GM06990 (cell line): ENCODE measurements at regions not wholly inside any gene's neighbourhood (a gene's known extent, or its start where the extent isn't known, plus 50 kb on each side); places are given as distances from the start of the nearest gene placed in this dataset.

Experiments
- DNase-seq: peaks from one replicate; pipeline ENCODE4 v3.0.0-alpha.2; 2011; ENCODE audit not compliant: insufficient read length; ENCODE audit errors: extremely low read depth
- H3K27me3 ChIP-seq: replicated peaks from 2 replicates; pipeline ENCODE4 v1.6.0; 2011; ENCODE audit warnings: low read length; ENCODE audit not compliant: control insufficient read depth, insufficient read depth
- H3K36me3 ChIP-seq: 2 replicates; pipeline ENCODE4 v1.5.1; 2011; ENCODE audit warnings: low read length; ENCODE audit not compliant: control insufficient read depth, insufficient read depth
- H3K4me3 ChIP-seq: replicated peaks from 2 replicates; pipeline ENCODE4 v1.5.1; 2011; ENCODE audit warnings: low read depth, mild to moderate bottlenecking, control low read depth, low read length
- TF ChIP-seq, protein P1 (sequence below): IDR thresholded peaks from 2 replicates; pipeline ENCODE4 v1.5.1; 2011; ENCODE audit warnings: low read length, control low read depth, mild to moderate bottlenecking, inconsistent platforms; ENCODE audit not compliant: insufficient read depth, poor library complexity, severe bottlenecking

DNA sequence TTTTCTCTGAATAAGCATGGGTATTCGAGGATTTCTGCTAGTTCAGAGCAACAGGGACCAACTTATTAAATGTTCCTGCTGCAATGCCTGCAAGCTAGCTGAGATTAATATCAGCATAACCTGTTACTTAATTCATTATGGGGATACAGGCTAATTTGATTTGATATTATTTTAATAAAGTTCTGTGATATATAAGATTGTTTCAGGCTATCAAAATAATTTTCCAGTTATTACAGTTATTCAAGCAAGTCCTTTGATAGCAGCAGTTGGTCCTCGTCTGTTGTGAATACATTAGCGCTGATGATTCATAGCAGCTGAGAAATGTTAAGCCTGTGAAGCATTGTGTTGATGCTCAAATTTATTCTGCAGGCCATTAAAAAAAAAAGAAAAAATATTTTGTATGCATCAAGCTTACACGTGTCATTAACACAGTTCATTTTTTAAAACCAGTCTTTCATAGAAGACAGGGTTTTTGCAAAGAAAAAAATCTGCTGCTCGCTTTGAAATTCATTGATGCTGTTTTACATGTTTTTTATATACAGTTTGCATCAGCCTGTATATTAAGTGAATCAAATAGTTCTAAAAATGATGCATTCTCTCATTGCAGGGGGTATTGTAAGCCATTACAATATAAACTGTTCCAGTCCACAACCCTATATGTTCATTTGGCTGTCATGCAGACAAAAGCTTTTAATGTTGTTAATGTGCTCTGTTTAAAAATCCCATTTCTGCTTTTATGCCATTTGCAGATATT, 482.5 kb downstream of the BCL11A start:
- no peak for DNase-seq
- H3K4me3 ChIP-seq: no peak overlapping the region
- no peaks in the 10 kb centered on the region for H3K36me3 ChIP-seq
- TF ChIP-seq, protein P1, sequence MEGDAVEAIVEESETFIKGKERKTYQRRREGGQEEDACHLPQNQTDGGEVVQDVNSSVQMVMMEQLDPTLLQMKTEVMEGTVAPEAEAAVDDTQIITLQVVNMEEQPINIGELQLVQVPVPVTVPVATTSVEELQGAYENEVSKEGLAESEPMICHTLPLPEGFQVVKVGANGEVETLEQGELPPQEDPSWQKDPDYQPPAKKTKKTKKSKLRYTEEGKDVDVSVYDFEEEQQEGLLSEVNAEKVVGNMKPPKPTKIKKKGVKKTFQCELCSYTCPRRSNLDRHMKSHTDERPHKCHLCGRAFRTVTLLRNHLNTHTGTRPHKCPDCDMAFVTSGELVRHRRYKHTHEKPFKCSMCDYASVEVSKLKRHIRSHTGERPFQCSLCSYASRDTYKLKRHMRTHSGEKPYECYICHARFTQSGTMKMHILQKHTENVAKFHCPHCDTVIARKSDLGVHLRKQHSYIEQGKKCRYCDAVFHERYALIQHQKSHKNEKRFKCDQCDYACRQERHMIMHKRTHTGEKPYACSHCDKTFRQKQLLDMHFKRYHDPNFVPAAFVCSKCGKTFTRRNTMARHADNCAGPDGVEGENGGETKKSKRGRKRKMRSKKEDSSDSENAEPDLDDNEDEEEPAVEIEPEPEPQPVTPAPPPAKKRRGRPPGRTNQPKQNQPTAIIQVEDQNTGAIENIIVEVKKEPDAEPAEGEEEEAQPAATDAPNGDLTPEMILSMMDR: no peak
- H3K27me3 ChIP-seq: no peaks in the 10 kb centered on the region; the same call in 1 of the 2 replicates

GRCh38 chr2:60070196-60070595, 483.3 kb downstream of the BCL11A start:
- Histone ChIP-seq H3K4me3 (no peak overlapping the region), H3K36me3 (no peaks in the 10 kb centered on the region), H3K27me3 (no peaks in the 10 kb centered on the region; the same call in 1 of the 2 replicates)
- no peak for DNase-seq
- TF ChIP-seq, protein P1: no peak

- no peak overlapping the region for H3K4me3 ChIP-seq
- no peak for DNase-seq
- H3K27me3 ChIP-seq: no peaks in the 10 kb centered on the region; the same call in 1 of the 2 replicates
- no peaks in the 10 kb centered on the region for H3K36me3 ChIP-seq
- TF ChIP-seq, protein P1: no peak
Observed at GRCh38 chr2:60068755-60069154, 484.7 kb downstream of the BCL11A start.

DNA sequence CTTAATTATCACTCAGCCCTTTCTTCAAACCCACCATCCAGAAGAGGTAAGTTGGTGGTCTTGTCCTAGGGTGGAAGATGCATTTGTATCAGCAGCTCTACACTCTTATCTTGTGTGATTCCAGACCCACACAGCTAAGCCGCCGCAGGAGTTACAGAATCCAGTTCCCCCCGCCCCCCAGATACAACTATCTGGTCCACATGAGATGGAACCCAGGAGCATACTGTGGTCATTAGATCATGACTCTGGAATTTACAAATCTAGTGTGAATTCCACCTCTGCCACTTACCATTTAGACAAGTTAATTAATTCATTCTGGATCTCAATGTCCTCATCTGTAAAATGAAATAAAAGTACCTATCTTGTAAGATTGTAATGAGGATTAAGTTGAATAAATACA, 486.4 kb downstream of the BCL11A start:
- no peak for DNase-seq
- Histone ChIP-seq H3K27me3 (no peaks in the 10 kb centered on the region), H3K36me3 (no peaks in the 10 kb centered on the region), H3K4me3 (no peak overlapping the region)
- TF ChIP-seq, protein P1: no peak

DNA sequence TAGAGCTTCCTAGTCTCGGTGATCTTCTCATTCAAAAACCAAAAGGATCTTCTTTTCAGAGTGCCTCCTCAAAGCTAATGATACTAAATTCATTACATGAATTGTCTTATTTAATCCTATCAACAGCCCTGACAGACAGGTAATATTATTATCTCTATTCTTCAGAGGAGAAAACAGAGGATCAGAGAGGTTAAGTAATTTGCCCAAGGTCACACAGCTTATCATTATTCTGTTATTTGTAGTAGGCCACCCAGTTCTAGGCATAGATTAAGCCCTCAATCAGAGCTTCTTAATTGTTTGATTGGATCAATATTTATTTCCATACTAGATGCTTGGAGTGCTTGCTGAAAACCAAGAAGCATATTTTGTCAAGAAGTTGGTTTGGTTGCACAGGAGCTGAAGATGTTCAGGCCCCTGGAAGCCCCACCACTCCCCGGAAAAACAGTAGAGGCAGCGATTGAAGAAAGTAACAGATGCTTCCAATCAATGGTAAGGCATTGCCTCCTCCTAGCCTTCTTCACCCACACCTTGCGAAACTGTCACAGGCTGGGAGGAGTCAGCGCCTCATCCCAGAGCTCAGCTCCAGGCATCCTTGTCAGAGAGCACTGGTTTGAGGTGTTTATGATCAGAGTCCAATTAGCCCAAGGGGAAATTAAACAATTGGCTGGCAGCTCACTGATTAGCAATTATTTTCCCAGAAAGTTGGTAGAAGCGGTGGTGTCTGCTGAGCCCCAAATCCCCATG, 487.2 kb downstream of the BCL11A start:
- H3K27me3 ChIP-seq: no peaks in the 10 kb centered on the region
- TF ChIP-seq, protein P1: no peak
- H3K36me3 ChIP-seq: no peaks in the 10 kb centered on the region
- H3K4me3 ChIP-seq: no peak overlapping the region
- DNase-seq: no peak
